Astrocyte (in vitro differentiated cells and primary cell): ENCODE measurements at regions not wholly inside any gene's neighbourhood (a gene's known extent, or its start where the extent isn't known, plus 50 kb on each side); places are given as distances from the start of the nearest gene placed in this dataset.

Experiments used
- DNase-seq: peaks from one replicate; pipeline ENCODE4 v3.0.0-alpha.2; 2010; ENCODE audit warnings: low read depth
- FAIRE-seq: peaks from 2 replicates; lab custom pipeline; 2011; peaks lifted over from hg19 to GRCh38; lab: Jason Lieb, UNC
- H2AFZ ChIP-seq: 2 replicates; pipeline ENCODE4 v1.6.0; 2012; ENCODE audit warnings: low read depth, low read length, inconsistent platforms
- H3K27ac ChIP-seq: 2 replicates; pipeline ENCODE4 v1.5.1; 2011; ENCODE audit warnings: low read depth, low read length, inconsistent platforms
- H3K27me3 ChIP-seq: 2 replicates; pipeline ENCODE4 v1.6.0; 2011; ENCODE audit warnings: low read length, inconsistent platforms; ENCODE audit not compliant: insufficient read depth
- H3K36me3 ChIP-seq: 2 replicates; pipeline ENCODE4 v1.5.1; 2011; ENCODE audit warnings: low read length, inconsistent platforms; ENCODE audit not compliant: insufficient read depth
- H3K4me1 ChIP-seq: 2 replicates; pipeline ENCODE4 v1.5.1; 2011; ENCODE audit warnings: low read length, inconsistent platforms; ENCODE audit not compliant: insufficient read depth
- H3K4me2 ChIP-seq: 2 replicates; pipeline ENCODE4 v1.6.0; 2012; ENCODE audit warnings: low read length, inconsistent platforms
- H3K4me3 ChIP-seq: 2 replicates; pipeline ENCODE4 v1.5.1; 2011; ENCODE audit warnings: low read depth, mild to moderate bottlenecking, low read length, inconsistent platforms; ENCODE audit not compliant: insufficient read depth
- H3K79me2 ChIP-seq: 2 replicates; pipeline ENCODE4 v1.6.0; 2012; ENCODE audit warnings: mild to moderate bottlenecking, low read length, inconsistent platforms; ENCODE audit not compliant: insufficient read depth
- H3K9ac ChIP-seq: 2 replicates; pipeline ENCODE4 v1.6.0; 2012; ENCODE audit warnings: mild to moderate bottlenecking, low read length, inconsistent platforms
- H3K9me3 ChIP-seq: 2 replicates; pipeline ENCODE4 v1.5.1; 2012; ENCODE audit warnings: low read depth, mild to moderate bottlenecking, low read length, inconsistent platforms; ENCODE audit not compliant: insufficient read depth
- H4K20me1 ChIP-seq: 2 replicates; pipeline ENCODE4 v1.6.0; 2012; ENCODE audit warnings: low read length, inconsistent platforms; ENCODE audit not compliant: insufficient read depth
- H3K27ac Mint-ChIP-seq: one replicate; pipeline ENCODE4 v1.8.0; 2021; ENCODE audit warnings: mild to moderate bottlenecking, mixed read lengths; ENCODE audit not compliant: unreplicated experiment
- H3K27me3 Mint-ChIP-seq: one replicate; pipeline ENCODE4 v1.8.0; 2021; ENCODE audit warnings: low read depth, mixed read lengths; ENCODE audit not compliant: unreplicated experiment
- H3K36me3 Mint-ChIP-seq: one replicate; pipeline ENCODE4 v1.8.0; 2021; ENCODE audit warnings: low read depth, mixed read lengths; ENCODE audit not compliant: unreplicated experiment
- H3K4me1 Mint-ChIP-seq: one replicate; pipeline ENCODE4 v1.8.0; 2021; ENCODE audit warnings: low read depth, mixed read lengths; ENCODE audit not compliant: unreplicated experiment
- H3K4me3 Mint-ChIP-seq: one replicate; pipeline ENCODE4 v1.8.0; 2021; ENCODE audit warnings: mild to moderate bottlenecking, moderate library complexity, mixed read lengths; ENCODE audit not compliant: unreplicated experiment
- H3K9me3 Mint-ChIP-seq: one replicate; pipeline ENCODE4 v1.8.0; 2021; ENCODE audit warnings: mild to moderate bottlenecking, mixed read lengths; ENCODE audit not compliant: unreplicated experiment
- EZH2 ChIP-seq: IDR thresholded peaks from 2 replicates; pipeline ENCODE4 v1.6.1; 2012; ENCODE audit warnings: mild to moderate bottlenecking, low read length, inconsistent platforms; ENCODE audit not compliant: insufficient read depth
- TF ChIP-seq, protein P1 (sequence below): IDR thresholded peaks from 2 replicates; pipeline ENCODE4 v1.5.1; 2011; ENCODE audit warnings: low read depth, mild to moderate bottlenecking, inconsistent platforms, low read length, moderate library complexity; ENCODE audit not compliant: insufficient read depth

DNA sequence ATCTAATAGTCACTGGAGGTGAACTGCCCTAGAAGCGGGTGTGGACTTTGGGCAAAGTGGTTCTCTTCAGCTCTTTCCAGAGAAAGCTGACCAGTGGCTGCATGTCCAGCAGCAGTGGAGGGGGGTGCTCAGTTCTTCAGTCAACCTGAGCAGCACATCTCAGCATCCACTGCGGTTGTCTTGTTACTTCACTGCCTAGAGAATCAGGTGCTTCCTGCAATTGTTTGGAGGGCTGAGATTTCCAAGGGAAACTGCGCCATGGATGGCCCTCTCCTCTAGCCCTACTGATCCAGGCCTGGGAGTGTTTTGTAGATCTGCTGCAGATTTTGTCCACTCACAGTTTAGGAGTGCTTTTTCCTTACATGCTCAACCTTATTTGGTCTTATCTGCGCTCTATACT, 65.6 kb upstream of the CFAP161 start:
- Mint-ChIP-seq H3K4me3 (no peak overlapping the region), H3K36me3 (no peaks in the 10 kb centered on the region), H3K9me3 (no peaks in the 10 kb centered on the region), H3K27me3 (no peaks in the 10 kb centered on the region), H3K27ac (no peak overlapping the region), H3K4me1 (peaks cover 4% of the 10 kb centered on the region)
- no peak for TF ChIP-seq EZH2
- TF ChIP-seq, protein P1, sequence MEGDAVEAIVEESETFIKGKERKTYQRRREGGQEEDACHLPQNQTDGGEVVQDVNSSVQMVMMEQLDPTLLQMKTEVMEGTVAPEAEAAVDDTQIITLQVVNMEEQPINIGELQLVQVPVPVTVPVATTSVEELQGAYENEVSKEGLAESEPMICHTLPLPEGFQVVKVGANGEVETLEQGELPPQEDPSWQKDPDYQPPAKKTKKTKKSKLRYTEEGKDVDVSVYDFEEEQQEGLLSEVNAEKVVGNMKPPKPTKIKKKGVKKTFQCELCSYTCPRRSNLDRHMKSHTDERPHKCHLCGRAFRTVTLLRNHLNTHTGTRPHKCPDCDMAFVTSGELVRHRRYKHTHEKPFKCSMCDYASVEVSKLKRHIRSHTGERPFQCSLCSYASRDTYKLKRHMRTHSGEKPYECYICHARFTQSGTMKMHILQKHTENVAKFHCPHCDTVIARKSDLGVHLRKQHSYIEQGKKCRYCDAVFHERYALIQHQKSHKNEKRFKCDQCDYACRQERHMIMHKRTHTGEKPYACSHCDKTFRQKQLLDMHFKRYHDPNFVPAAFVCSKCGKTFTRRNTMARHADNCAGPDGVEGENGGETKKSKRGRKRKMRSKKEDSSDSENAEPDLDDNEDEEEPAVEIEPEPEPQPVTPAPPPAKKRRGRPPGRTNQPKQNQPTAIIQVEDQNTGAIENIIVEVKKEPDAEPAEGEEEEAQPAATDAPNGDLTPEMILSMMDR: no peak
- no peak for FAIRE-seq
- Histone ChIP-seq H3K27me3 (no peaks in the 10 kb centered on the region), H3K36me3 (no peaks in the 10 kb centered on the region), H3K27ac (no peak overlapping the region), H3K9me3 (no peaks in the 10 kb centered on the region), H4K20me1 (no peaks in the 10 kb centered on the region), H3K9ac (no peak overlapping the region), H3K4me2 (no peak overlapping the region), H3K4me3 (no peak overlapping the region), H2AFZ (no peak overlapping the region), H3K79me2 (no peaks in the 10 kb centered on the region), H3K4me1 (peaks cover 4% of the 10 kb centered on the region)
- DNase-seq: no peak

DNA sequence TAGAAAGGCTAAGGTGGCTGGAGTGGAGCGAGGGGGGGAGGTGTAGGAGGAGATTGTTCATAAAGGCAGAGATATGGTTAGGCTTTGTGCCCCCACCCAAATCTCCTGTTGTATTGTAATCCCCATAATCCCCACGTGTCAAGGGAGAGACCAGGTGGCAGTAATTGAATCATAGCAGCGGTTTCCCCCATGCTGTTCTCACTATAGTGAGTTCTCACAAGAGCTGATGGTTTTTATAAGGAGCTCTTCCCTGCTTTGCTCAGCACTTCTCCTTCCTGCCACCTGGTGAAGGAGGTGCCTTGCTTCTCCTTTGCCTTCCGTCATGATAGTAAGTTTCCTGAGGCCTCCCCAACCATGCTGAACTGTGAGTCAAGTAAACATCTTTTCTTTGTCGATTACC, 64.7 kb upstream of the CFAP161 start:
- FAIRE-seq: no peak
- Histone ChIP-seq H4K20me1 (no peaks in the 10 kb centered on the region), H3K27ac (no peak overlapping the region), H3K36me3 (no peaks in the 10 kb centered on the region), H3K4me1 (peaks cover 4% of the 10 kb centered on the region), H3K9ac (no peak overlapping the region), H2AFZ (no peak overlapping the region), H3K79me2 (no peaks in the 10 kb centered on the region), H3K4me3 (no peak overlapping the region), H3K27me3 (no peaks in the 10 kb centered on the region), H3K9me3 (no peaks in the 10 kb centered on the region), H3K4me2 (no peak overlapping the region)
- Mint-ChIP-seq H3K27me3 (no peaks in the 10 kb centered on the region), H3K9me3 (no peaks in the 10 kb centered on the region), H3K4me3 (no peak overlapping the region), H3K36me3 (no peaks in the 10 kb centered on the region), H3K4me1 (peaks cover 4% of the 10 kb centered on the region), H3K27ac (no peak overlapping the region)
- TF ChIP-seq EZH2: no peak
- TF ChIP-seq, protein P1: no peak
- no peak for DNase-seq

DNA sequence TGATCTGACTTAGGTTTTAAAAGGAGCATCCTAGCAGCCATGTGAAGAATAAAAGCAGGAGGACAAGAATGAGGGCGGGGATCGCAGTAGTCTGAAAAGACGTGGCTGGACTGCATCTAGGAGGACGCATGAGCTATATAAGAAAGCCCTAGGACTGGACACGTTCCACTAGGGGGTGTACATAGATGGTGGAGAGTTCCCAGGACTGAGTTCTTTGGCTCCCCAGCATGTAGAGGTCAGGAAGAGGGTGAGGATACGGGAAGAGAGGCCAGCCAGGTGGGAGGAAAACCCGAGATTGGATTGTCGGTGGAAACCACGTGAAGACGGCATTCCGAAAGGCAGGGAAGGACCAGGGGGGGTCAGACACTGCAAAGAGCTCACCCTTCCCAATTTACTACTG, 64.2 kb upstream of the CFAP161 start:
- Mint-ChIP-seq H3K36me3 (no peaks in the 10 kb centered on the region), H3K9me3 (no peaks in the 10 kb centered on the region), H3K4me3 (no peak overlapping the region), H3K27me3 (no peaks in the 10 kb centered on the region), H3K27ac (no peak overlapping the region), H3K4me1 (peaks cover 4% of the 10 kb centered on the region)
- peak overlapping the region; percentile 45 for H3K4me2 ChIP-seq
- no peak overlapping the region for H2AFZ ChIP-seq
- H3K4me1 ChIP-seq: peaks cover 4% of the 10 kb centered on the region
- no peak overlapping the region for H3K9ac ChIP-seq
- no peaks in the 10 kb centered on the region for H3K36me3 ChIP-seq
- DNase-seq (no peak), FAIRE-seq (no peak)
- H3K27ac ChIP-seq: no peak overlapping the region
- no peaks in the 10 kb centered on the region for H4K20me1 ChIP-seq
- H3K9me3 ChIP-seq: no peaks in the 10 kb centered on the region
- H3K4me3 ChIP-seq: no peak overlapping the region
- H3K79me2 ChIP-seq: no peaks in the 10 kb centered on the region
- TF ChIP-seq EZH2: no peak
- TF ChIP-seq, protein P1: no peak
- H3K27me3 ChIP-seq: no peaks in the 10 kb centered on the region
